CD14-positive monocyte (primary cell): ENCODE measurements at regions not wholly inside any gene's neighbourhood (a gene's known extent, or its start where the extent isn't known, plus 50 kb on each side); places are given as distances from the start of the nearest gene placed in this dataset.

Source experiments
- DNase-seq, 3 donors: peaks; one replicate each; pipeline ENCODE4 v3.0.0-alpha.2; 2011 to 2022
- H2AFZ ChIP-seq: 2 replicates; pipeline ENCODE4 v1.6.0; 2012; ENCODE audit warnings: mild to moderate bottlenecking, low read depth, low read length, inconsistent platforms; ENCODE audit not compliant: insufficient read depth, poor library complexity, severe bottlenecking
- H3K27ac ChIP-seq, 2 donors: 1 replicate in 1 of 2; 2 replicates in 1 of 2; pipeline ENCODE4 v1.5.1; 2012 to 2013; ENCODE audit warnings: low read length in 2 of 2, control low read depth in 1 of 2, inconsistent platforms in 1 of 2, low read depth in 1 of 2, mild to moderate bottlenecking in 1 of 2
- H3K27me3 ChIP-seq, 2 donors: one replicate each; pipeline versions ENCODE4 v1.6.0 to v1.6.1; 2011 to 2013; ENCODE audit warnings: low read length in 2 of 2; ENCODE audit not compliant: control insufficient read depth in 2 of 2, insufficient read depth in 2 of 2
- H3K36me3 ChIP-seq, 2 donors: replicated peaks in 1 of 2; 1 replicate in 1 of 2; 2 replicates in 1 of 2; pipeline versions ENCODE4 v1.5.1 to v1.6.1; 2012 to 2013; ENCODE audit warnings: low read length in 2 of 2, control low read depth in 1 of 2, inconsistent platforms in 1 of 2, mild to moderate bottlenecking in 1 of 2; ENCODE audit not compliant: insufficient read depth in 2 of 2, control insufficient read depth in 1 of 2
- H3K4me1 ChIP-seq, 2 donors: 1 replicate in 1 of 2; 2 replicates in 1 of 2; pipeline versions ENCODE4 v1.5.1 to v1.6.1; 2012 to 2013; ENCODE audit warnings: low read length in 2 of 2, control low read depth in 1 of 2, inconsistent platforms in 1 of 2, mild to moderate bottlenecking in 1 of 2, moderate library complexity in 1 of 2; ENCODE audit not compliant: insufficient read depth in 2 of 2, control insufficient read depth in 1 of 2
- H3K4me2 ChIP-seq: replicated peaks from 2 replicates; pipeline ENCODE3; 2012; ENCODE audit warnings: low read length, moderate library complexity, mild to moderate bottlenecking; ENCODE audit not compliant: poor library complexity, severe bottlenecking; ENCODE audit errors: extremely low read depth
- H3K4me3 ChIP-seq, 3 experiments: fragments of 200-600 bp in 1 of 3; sonication (generic) in 1 of 3; replicated peaks in 1 of 3; 1 replicate in 2 of 3; 2 replicates in 1 of 3; pipeline ENCODE4 v1.5.1; 2011 to 2013; ENCODE audit warnings: low read length in 3 of 3, mild to moderate bottlenecking in 3 of 3, control low read depth in 2 of 3, low read depth in 2 of 3, inconsistent platforms in 1 of 3, moderate library complexity in 1 of 3
- H3K79me2 ChIP-seq: 2 replicates; pipeline ENCODE4 v1.6.0; 2012; ENCODE audit warnings: mild to moderate bottlenecking, control low read depth, inconsistent platforms, low read length, moderate library complexity; ENCODE audit not compliant: insufficient read depth
- H3K9ac ChIP-seq: 2 replicates; pipeline ENCODE4 v1.6.0; 2017; ENCODE audit warnings: low read length, mild to moderate bottlenecking; ENCODE audit not compliant: insufficient read depth, poor library complexity, severe bottlenecking
- H3K9me3 ChIP-seq, 2 donors: replicated peaks in 1 of 2; 1 replicate in 1 of 2; 2 replicates in 1 of 2; pipeline versions ENCODE4 v1.5.1 to v1.6.1; 2012 to 2013; ENCODE audit warnings: low read length in 2 of 2, control low read depth in 1 of 2; ENCODE audit not compliant: control insufficient read depth in 1 of 2, insufficient read depth in 1 of 2
- H4K20me1 ChIP-seq: 2 replicates; pipeline ENCODE4 v1.6.0; 2012; ENCODE audit warnings: mild to moderate bottlenecking, low read length, control low read depth, moderate library complexity; ENCODE audit not compliant: insufficient read depth
- H3K27ac Mint-ChIP-seq, 7 donors: one replicate each; pipeline ENCODE4 v1.8.0; 2020; ENCODE audit warnings: mild to moderate bottlenecking in 7 of 7, mixed read lengths in 7 of 7, moderate library complexity in 6 of 7, inconsistent platforms in 2 of 7
- H3K27me3 Mint-ChIP-seq, 3 donors: one replicate each; pipeline ENCODE4 v1.8.0; 2021 to 2022; ENCODE audit warnings: low read depth in 3 of 3, mild to moderate bottlenecking in 3 of 3, mixed read lengths in 3 of 3, moderate library complexity in 3 of 3, inconsistent platforms in 1 of 3
- H3K36me3 Mint-ChIP-seq, 2 donors: one replicate each; pipeline ENCODE4 v1.8.0; 2020; ENCODE audit warnings: mixed read lengths in 2 of 2, inconsistent platforms in 1 of 2, mild to moderate bottlenecking in 1 of 2
- H3K4me1 Mint-ChIP-seq: one replicate; pipeline ENCODE4 v1.8.0; 2020; ENCODE audit warnings: mild to moderate bottlenecking, mixed read lengths
- H3K4me3 Mint-ChIP-seq, 2 donors: one replicate each; pipeline ENCODE4 v1.8.0; 2020; ENCODE audit warnings: mild to moderate bottlenecking in 2 of 2, mixed read lengths in 2 of 2, moderate library complexity in 1 of 2
- H3K9me3 Mint-ChIP-seq, 7 donors: one replicate each; pipeline ENCODE4 v1.8.0; 2020 to 2022; ENCODE audit warnings: mixed read lengths in 7 of 7, mild to moderate bottlenecking in 6 of 7, moderate library complexity in 6 of 7, inconsistent platforms in 2 of 7
- WGBS: methylation state at CpG from one replicate; pipeline ENCODE4 v1.1.5; 2013; ENCODE audit warnings: missing lambda C conversion rate; ENCODE audit not compliant: insufficient coverage; 5-methylcytosine and 5-hydroxymethylcytosine counted together
- intact Hi-C, 2 donors: fragments of 100-400 bp; cut with micrococcal nuclease; formaldehyde crosslinking; loops; one replicate each; pipeline versions ENCODE4 v1.15.0 to v1.15.1; 2023
- TF ChIP-seq, protein P1 (sequence below): fragments of 200-600 bp; IDR thresholded peaks from one replicate; pipeline ENCODE4 v1.8.0; 2022; ENCODE audit warnings: antibody characterized with exemption, mild to moderate bottlenecking

GRCh38 chr12:25716842-25717241 is 163.8 kb upstream of the LMNTD1 start:
- Histone ChIP-seq H3K9me3 (peaks cover 0 to 3% of the 10 kb centered on the region in 2 donors), H4K20me1 (no peaks in the 10 kb centered on the region), H3K4me2 (no peak overlapping the region), H3K27ac (no peak overlapping the region), H2AFZ (no peak overlapping the region), H3K79me2 (no peaks in the 10 kb centered on the region), H3K4me3 (no peak overlapping the region), H3K27me3 (no peaks in the 10 kb centered on the region), H3K4me1 (no peaks in the 10 kb centered on the region), H3K9ac (no peak overlapping the region), H3K36me3 (no peaks in the 10 kb centered on the region)
- Mint-ChIP-seq H3K27me3 (no peaks in the 10 kb centered on the region), H3K4me3 (no peak overlapping the region), H3K27ac (no peak overlapping the region), H3K4me1 (no peaks in the 10 kb centered on the region), H3K9me3 (peaks cover 0 to 4% (median 3%) of the 10 kb centered on the region in 7 donors), H3K36me3 (no peaks in the 10 kb centered on the region)
- DNase-seq = no peak
- intact Hi-C loops = no loop called here
- TF ChIP-seq, protein P1, sequence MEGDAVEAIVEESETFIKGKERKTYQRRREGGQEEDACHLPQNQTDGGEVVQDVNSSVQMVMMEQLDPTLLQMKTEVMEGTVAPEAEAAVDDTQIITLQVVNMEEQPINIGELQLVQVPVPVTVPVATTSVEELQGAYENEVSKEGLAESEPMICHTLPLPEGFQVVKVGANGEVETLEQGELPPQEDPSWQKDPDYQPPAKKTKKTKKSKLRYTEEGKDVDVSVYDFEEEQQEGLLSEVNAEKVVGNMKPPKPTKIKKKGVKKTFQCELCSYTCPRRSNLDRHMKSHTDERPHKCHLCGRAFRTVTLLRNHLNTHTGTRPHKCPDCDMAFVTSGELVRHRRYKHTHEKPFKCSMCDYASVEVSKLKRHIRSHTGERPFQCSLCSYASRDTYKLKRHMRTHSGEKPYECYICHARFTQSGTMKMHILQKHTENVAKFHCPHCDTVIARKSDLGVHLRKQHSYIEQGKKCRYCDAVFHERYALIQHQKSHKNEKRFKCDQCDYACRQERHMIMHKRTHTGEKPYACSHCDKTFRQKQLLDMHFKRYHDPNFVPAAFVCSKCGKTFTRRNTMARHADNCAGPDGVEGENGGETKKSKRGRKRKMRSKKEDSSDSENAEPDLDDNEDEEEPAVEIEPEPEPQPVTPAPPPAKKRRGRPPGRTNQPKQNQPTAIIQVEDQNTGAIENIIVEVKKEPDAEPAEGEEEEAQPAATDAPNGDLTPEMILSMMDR = no peak

DNA sequence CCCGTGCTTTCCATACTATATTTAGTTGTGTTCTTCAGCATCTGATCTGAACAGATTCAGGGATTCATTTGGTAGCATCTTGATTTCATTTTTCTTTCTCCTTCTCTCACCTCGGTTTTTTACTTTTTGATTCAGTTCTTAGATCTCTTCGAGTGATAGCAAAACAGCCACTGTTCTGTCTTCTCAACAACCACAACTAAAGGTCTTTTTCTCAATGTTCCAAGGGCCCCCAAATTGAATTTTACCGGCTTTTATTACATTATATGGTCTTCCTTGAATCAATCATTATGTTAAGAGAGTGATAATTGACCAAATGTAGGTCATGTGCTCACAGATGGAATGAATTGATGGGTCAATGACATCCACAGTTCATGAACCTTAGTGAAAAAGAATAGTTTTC is 164.5 kb upstream of the LMNTD1 start:
- intact Hi-C loops = no loop called here

More for the DNA sequence above, 164.5 kb upstream of the LMNTD1 start:
- Histone ChIP-seq H3K4me3 (no peak overlapping the region), H3K9me3 (no peaks in the 10 kb centered on the region), H3K27ac (no peak overlapping the region), H3K4me1 (no peaks in the 10 kb centered on the region), H3K9ac (no peak overlapping the region), H3K79me2 (no peaks in the 10 kb centered on the region), H3K27me3 (no peaks in the 10 kb centered on the region), H4K20me1 (no peaks in the 10 kb centered on the region), H2AFZ (no peak overlapping the region), H3K4me2 (no peak overlapping the region), H3K36me3 (no peaks in the 10 kb centered on the region)
- H3K9me3 Mint-ChIP-seq = peaks cover 0 to 3% (median 1%) of the 10 kb centered on the region in 7 donors
- no peaks in the 10 kb centered on the region for H3K4me1 Mint-ChIP-seq
- TF ChIP-seq, protein P1 = no peak
- DNase-seq = no peak
- no peak overlapping the region for H3K4me3 Mint-ChIP-seq
- H3K36me3 Mint-ChIP-seq = no peaks in the 10 kb centered on the region
- WGBS = 100% methylated on average over 2 of the region's 4 CpGs
- H3K27me3 Mint-ChIP-seq = no peaks in the 10 kb centered on the region
- H3K27ac Mint-ChIP-seq = no peak overlapping the region
